ENCODE measurements at regions not wholly inside any gene's neighbourhood (a gene's known extent, or its start where the extent isn't known, plus 50 kb on each side); places are given as distances from the start of the nearest gene placed in this dataset.

- TF ChIP-seq EP300 (IDR thresholded peaks at IDR 0.05), result no peak
- no peak for TF ChIP-seq CTCF (IDR thresholded peaks at IDR 0.05)
- no peak for TF ChIP-seq POLR2A (IDR thresholded peaks at IDR 0.05)
- DNase-seq (ENCODE audit: low spot score in 2 of 2), result no peak
- Histone ChIP-seq H3K9me3 (no peaks in the 10 kb centered on the region), H3K27me3 (peaks cover 0 to 44% of the 10 kb centered on the region in 2 donors), H3K27ac (no peak overlapping the region), H3K4me1 (no peaks in the 10 kb centered on the region), H3K4me3 (no peak overlapping the region), H3K36me3 (no peaks in the 10 kb centered on the region)
- 40 to 50% methylated on average over 17 of the region's 17 CpGs for WGBS, 2 donors
Observed at GRCh38 chr17:73833775-73834488, 189.7 kb upstream of the SDK2 start.

GRCh38 chr17:73834684-73835343, 190.6 kb upstream of the SDK2 start:
- no peaks in the 10 kb centered on the region for H3K9me3 ChIP-seq
- 75% methylated on average over 17 of the region's 17 CpGs for WGBS, 2 donors
- no peak for DNase-seq (ENCODE audit: low spot score in 2 of 2)
- H3K27ac ChIP-seq, result no peak overlapping the region
- H3K36me3 ChIP-seq, result no peaks in the 10 kb centered on the region
- H3K4me1 ChIP-seq, result no peaks in the 10 kb centered on the region
- H3K4me3 ChIP-seq, result no peak overlapping the region
- TF ChIP-seq EP300 (IDR thresholded peaks at IDR 0.05) (no peak), POLR2A (IDR thresholded peaks at IDR 0.05) (no peak), CTCF (IDR thresholded peaks at IDR 0.05) (no peak)
- H3K27me3 ChIP-seq, result peaks cover 0 to 44% of the 10 kb centered on the region in 2 donors

GRCh38 chr17:73835605-73836004, 191.4 kb upstream of the SDK2 start:
- Histone ChIP-seq H3K27ac (no peak overlapping the region), H3K4me1 (no peaks in the 10 kb centered on the region), H3K36me3 (no peaks in the 10 kb centered on the region), H3K9me3 (no peaks in the 10 kb centered on the region), H3K4me3 (no peak overlapping the region), H3K27me3 (peaks cover 0 to 44% of the 10 kb centered on the region in 2 donors)
- no peak for TF ChIP-seq POLR2A (IDR thresholded peaks at IDR 0.05)
- TF ChIP-seq EP300 (IDR thresholded peaks at IDR 0.05), result no peak
- no peak for TF ChIP-seq CTCF (IDR thresholded peaks at IDR 0.05)
- no peak for DNase-seq (ENCODE audit: low spot score in 2 of 2)
- 11 to 20% methylated on average over 8 of the region's 8 CpGs for WGBS, 2 donors

- TF ChIP-seq EP300 (IDR thresholded peaks at IDR 0.05), result no peak
- no peaks in the 10 kb centered on the region for H3K4me1 ChIP-seq
- no peaks in the 10 kb centered on the region for H3K9me3 ChIP-seq
- H3K27ac ChIP-seq, result no peak overlapping the region
- 56 to 73% methylated on average over 4 of the region's 5 CpGs for WGBS, 2 donors
- no peak overlapping the region for H3K4me3 ChIP-seq
- DNase-seq (ENCODE audit: low spot score in 2 of 2), result no peak
- H3K36me3 ChIP-seq, result no peaks in the 10 kb centered on the region
- peaks cover 0 to 37% of the 10 kb centered on the region in 2 donors for H3K27me3 ChIP-seq
Observed at GRCh38 chr17:73838815-73839214, 194.6 kb upstream of the SDK2 start.

- 72 to 78% methylated on average over 1 of the region's 1 CpG for WGBS, 2 donors
Observed at GRCh38 chr17:73840829-73841228, 196.6 kb upstream of the SDK2 start.

More at GRCh38 chr17:73840829-73841228, 196.6 kb upstream of the SDK2 start:
- Histone ChIP-seq H3K4me1 (no peaks in the 10 kb centered on the region), H3K27me3 (peaks cover 0 to 25% of the 10 kb centered on the region in 2 donors), H3K27ac (no peak overlapping the region), H3K9me3 (no peaks in the 10 kb centered on the region), H3K4me3 (no peak overlapping the region), H3K36me3 (no peaks in the 10 kb centered on the region)
- TF ChIP-seq EP300 (IDR thresholded peaks at IDR 0.05) (no peak), POLR2A (IDR thresholded peaks at IDR 0.05) (no peak), CTCF (IDR thresholded peaks at IDR 0.05) (no peak)
- DNase-seq (ENCODE audit: low spot score in 2 of 2), result no peak

Data from tibial nerve (tissue), 4 donors.